ENCODE measurements at regions not wholly inside any gene's neighbourhood (a gene's known extent, or its start where the extent isn't known, plus 50 kb on each side); places are given as distances from the start of the nearest gene placed in this dataset.

- TF ChIP-seq POLR2A (IDR thresholded peaks at IDR 0.05; ENCODE audit: low read depth, low read length), result no peak
- TF ChIP-seq POLR2AphosphoS5 (IDR thresholded peaks at IDR 0.05; ENCODE audit: low read depth, low read length), result no peak
These were observed 187.5 kb upstream of the KL start for GRCh38 chr13:32828711-32829110.

Data from GM12892 (cell line).